Fibroblast of lung (primary cell): ENCODE measurements at regions not wholly inside any gene's neighbourhood (a gene's known extent, or its start where the extent isn't known, plus 50 kb on each side); places are given as distances from the start of the nearest gene placed in this dataset.

Experiments
- EZH2 ChIP-seq: IDR thresholded peaks from 2 replicates; pipeline ENCODE4 v1.5.1; 2012; ENCODE audit warnings: low read length, control low read depth, mild to moderate bottlenecking; ENCODE audit errors: missing control alignments
- TF ChIP-seq, protein P1 (sequence below), 2 donors: IDR thresholded peaks in 1 of 2; conservative IDR thresholded peaks in 1 of 2; 1 replicate in 1 of 2; 2 replicates in 1 of 2; pipeline ENCODE4 v1.5.1; 2011 to 2012; ENCODE audit warnings: low read length in 2 of 2, control low read depth in 1 of 2, inconsistent platforms in 1 of 2, low read depth in 1 of 2, mild to moderate bottlenecking in 1 of 2

DNA sequence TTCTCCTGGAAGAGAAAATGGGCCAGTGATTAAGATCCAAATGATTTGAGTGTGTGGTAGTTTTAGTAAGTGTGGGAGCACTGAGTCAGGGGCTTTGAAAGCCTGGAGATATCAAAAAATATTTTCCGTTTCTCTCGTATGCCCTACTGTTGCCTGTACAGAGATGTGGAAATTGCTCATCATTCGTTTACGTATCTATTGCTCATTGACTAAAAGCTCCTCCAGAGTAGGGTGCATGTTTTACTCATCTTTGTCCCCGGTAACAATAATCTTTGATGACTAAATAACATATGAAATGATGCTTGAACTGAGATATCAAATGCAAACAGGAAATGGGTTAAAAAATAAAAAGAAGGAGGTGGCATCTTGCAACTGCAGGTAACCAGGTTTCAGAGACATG, 114.2 kb upstream of the FST start:
- TF ChIP-seq, protein P1, sequence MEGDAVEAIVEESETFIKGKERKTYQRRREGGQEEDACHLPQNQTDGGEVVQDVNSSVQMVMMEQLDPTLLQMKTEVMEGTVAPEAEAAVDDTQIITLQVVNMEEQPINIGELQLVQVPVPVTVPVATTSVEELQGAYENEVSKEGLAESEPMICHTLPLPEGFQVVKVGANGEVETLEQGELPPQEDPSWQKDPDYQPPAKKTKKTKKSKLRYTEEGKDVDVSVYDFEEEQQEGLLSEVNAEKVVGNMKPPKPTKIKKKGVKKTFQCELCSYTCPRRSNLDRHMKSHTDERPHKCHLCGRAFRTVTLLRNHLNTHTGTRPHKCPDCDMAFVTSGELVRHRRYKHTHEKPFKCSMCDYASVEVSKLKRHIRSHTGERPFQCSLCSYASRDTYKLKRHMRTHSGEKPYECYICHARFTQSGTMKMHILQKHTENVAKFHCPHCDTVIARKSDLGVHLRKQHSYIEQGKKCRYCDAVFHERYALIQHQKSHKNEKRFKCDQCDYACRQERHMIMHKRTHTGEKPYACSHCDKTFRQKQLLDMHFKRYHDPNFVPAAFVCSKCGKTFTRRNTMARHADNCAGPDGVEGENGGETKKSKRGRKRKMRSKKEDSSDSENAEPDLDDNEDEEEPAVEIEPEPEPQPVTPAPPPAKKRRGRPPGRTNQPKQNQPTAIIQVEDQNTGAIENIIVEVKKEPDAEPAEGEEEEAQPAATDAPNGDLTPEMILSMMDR (conservative IDR thresholded peaks at IDR 0.05 in 1 of 2, IDR thresholded peaks at IDR 0.05 in 1 of 2; ENCODE audit: low read depth in 1 of 2, low read length in 2 of 2) = no peak
- TF ChIP-seq EZH2 = no peak
